HCT116 (cell line): ENCODE measurements at regions not wholly inside any gene's neighbourhood (a gene's known extent, or its start where the extent isn't known, plus 50 kb on each side); places are given as distances from the start of the nearest gene placed in this dataset.

ENCODE experiments used
- ATAC-seq: fragments of 200-7000 bp; cut with Tn5 transposase; 2 replicates; pipeline ENCODE4 v1.9.1; 2020; ENCODE audit warnings: mild to moderate bottlenecking, moderate library complexity
- BruUV-seq: library from RNA; stranded (reverse); fragments of 400-500 nt; replicated peaks from 2 replicates; lab custom pipeline; 2021; lab: Mats Ljungman, UMichigan
- CTCF ChIA-PET: fragments of 300-600 bp; sonication (Branson Sonifier 250); formaldehyde crosslinking; loops from one replicate; lab custom pipeline; 2021; ENCODE audit warnings: antibody characterized with exemption; lab: Charles Lee
- POLR2A ChIA-PET: fragments of 300-600, 350-600 bp; sonication (Branson Sonifier 250); formaldehyde crosslinking; loops from one replicate; lab custom pipeline; 2021; ENCODE audit warnings: antibody characterized with exemption; lab: Charles Lee
- RAD21 ChIA-PET, 2 experiments: fragments of 300-600 bp; sonication (Branson Sonifier 250); formaldehyde crosslinking; loops; one replicate each; lab custom pipeline; 2023; ENCODE audit warnings: low total read pairs in 2 of 2; ENCODE audit not compliant: uncharacterized antibody in 2 of 2, unreplicated experiment in 2 of 2, low non-redundant PET in 1 of 2; lab: Charles Lee
- DNase-seq: peaks from one replicate; pipeline ENCODE4 v3.0.0-alpha.2; 2010; ENCODE audit warnings: low read depth, low spot score
- H2AFZ ChIP-seq: fragments of 200-600 bp; shearing (Covaris generic), sonication (generic); 2 replicates; pipeline ENCODE4 v1.6.1; 2017; ENCODE audit warnings: low read depth, mixed run types, mixed read lengths, antibody characterized with exemption, low read length; ENCODE audit not compliant: poor library complexity, severe bottlenecking
- H3K27ac ChIP-seq: 2 replicates; pipeline ENCODE4 v1.5.1; 2012; ENCODE audit warnings: low read depth, low read length
- H3K27me3 ChIP-seq: fragments of 200-600 bp; sonication (generic); 2 replicates; pipeline ENCODE4 v1.6.1; 2016; ENCODE audit warnings: mixed run types, low read length, mixed read lengths; ENCODE audit not compliant: insufficient read depth
- H3K36me3 ChIP-seq, 2 experiments: fragments of 200-500 bp in 1 of 2; fragments of 200-600 bp in 1 of 2; sonication (Bioruptor generic) in 1 of 2; sonication (generic) in 1 of 2; 2 replicates each; pipeline versions ENCODE4 v1.5.1 to v1.6.1; 2014 to 2016; ENCODE audit warnings: low read length in 2 of 2, inconsistent platforms in 1 of 2, mixed read lengths in 1 of 2, mixed run types in 1 of 2; ENCODE audit not compliant: insufficient read depth in 2 of 2, control insufficient read depth in 1 of 2
- H3K4me1 ChIP-seq, 2 experiments: fragments of 200-600 bp in 1 of 2; sonication (generic) in 1 of 2; 2 replicates each; pipeline versions ENCODE4 v1.5.1 to v1.6.1; 2012 to 2017; ENCODE audit warnings: low read length in 2 of 2, inconsistent platforms in 1 of 2, mild to moderate bottlenecking in 1 of 2, mixed read lengths in 1 of 2, mixed run types in 1 of 2, moderate library complexity in 1 of 2; ENCODE audit not compliant: insufficient read depth in 2 of 2, control insufficient read depth in 1 of 2
- H3K4me2 ChIP-seq: fragments of 200-600 bp; sonication (generic); 2 replicates; pipeline ENCODE4 v1.6.1; 2017; ENCODE audit warnings: mixed run types, low read length, mixed read lengths
- H3K4me3 ChIP-seq, 2 experiments: fragments of 200-600 bp in 1 of 2; sonication (generic) in 1 of 2; replicated peaks in 1 of 2; 2 replicates each; pipeline ENCODE4 v1.5.1; 2011 to 2016; ENCODE audit warnings: low read length in 2 of 2, control low read depth in 1 of 2, low read depth in 1 of 2, mild to moderate bottlenecking in 1 of 2, mixed read lengths in 1 of 2, mixed run types in 1 of 2
- H3K79me2 ChIP-seq: fragments of 200-600 bp; sonication (generic); 2 replicates; pipeline ENCODE4 v1.6.1; 2017; ENCODE audit warnings: mild to moderate bottlenecking, mixed run types, low read length, moderate library complexity, mixed read lengths; ENCODE audit not compliant: insufficient read depth
- H3K9ac ChIP-seq: fragments of 200-600 bp; sonication (generic); 2 replicates; pipeline ENCODE4 v1.6.1; 2016; ENCODE audit warnings: low read length, mixed read lengths
- H3K9me2 ChIP-seq: fragments of 200-600 bp; sonication (generic), shearing (Covaris generic); 2 replicates; pipeline ENCODE4 v1.6.1; 2017; ENCODE audit warnings: mixed run types, mild to moderate bottlenecking, moderate library complexity; ENCODE audit not compliant: insufficient read depth
- H3K9me3 ChIP-seq, 2 experiments: fragments of 200-500 bp in 1 of 2; fragments of 200-600 bp in 1 of 2; sonication (Bioruptor generic) in 1 of 2; sonication (generic) in 1 of 2; 2 replicates each; pipeline ENCODE4 v1.6.1; 2014 to 2017; ENCODE audit warnings: low read length in 2 of 2, mixed read lengths in 2 of 2, inconsistent platforms in 1 of 2, low read depth in 1 of 2, mild to moderate bottlenecking in 1 of 2, mixed run types in 1 of 2, moderate library complexity in 1 of 2; ENCODE audit not compliant: control insufficient read depth in 1 of 2, insufficient read depth in 1 of 2
- H4K20me1 ChIP-seq: fragments of 200-600 bp; sonication (generic), shearing (Covaris generic); 2 replicates; pipeline ENCODE4 v1.6.1; 2017; ENCODE audit warnings: mixed run types, mild to moderate bottlenecking, moderate library complexity; ENCODE audit not compliant: insufficient read depth
- CBX3 ChIP-seq: IDR thresholded peaks from 2 replicates; pipeline ENCODE4 v1.6.1; 2012; ENCODE audit warnings: low read depth
- EGR1 ChIP-seq: IDR thresholded peaks from 2 replicates; pipeline ENCODE4 v1.6.1; 2012; ENCODE audit warnings: low read depth
- EZH2 ChIP-seq: fragments of 200-600 bp; sonication (generic); IDR thresholded peaks from 2 replicates; pipeline ENCODE4 v1.6.1; 2017; ENCODE audit warnings: antibody characterized with exemption, mixed run types
- EZH2phosphoT487 ChIP-seq: fragments of 200-600 bp; IDR thresholded peaks from 2 replicates; pipeline ENCODE4 v1.6.1; 2018; ENCODE audit warnings: antibody characterized with exemption, borderline replicate concordance
- FOSL1 ChIP-seq: IDR thresholded peaks from 2 replicates; pipeline ENCODE4 v1.6.1; 2012; ENCODE audit warnings: low read depth
- JUND ChIP-seq: IDR thresholded peaks from 2 replicates; pipeline ENCODE4 v1.6.1; 2012
- POLR2A ChIP-seq: IDR thresholded peaks from 2 replicates; pipeline ENCODE4 v1.7.0; 2011; ENCODE audit warnings: borderline replicate concordance; ENCODE audit not compliant: insufficient read depth, insufficient read length; ENCODE audit errors: extremely low read depth
- POLR2AphosphoS5 ChIP-seq: IDR thresholded peaks from 2 replicates; pipeline ENCODE4 v1.6.1; 2011; ENCODE audit warnings: mild to moderate bottlenecking, low read depth, low read length, moderate library complexity
- RAD21 ChIP-seq: IDR thresholded peaks from 2 replicates; pipeline ENCODE4 v1.6.1; 2012; ENCODE audit warnings: low read depth, mild to moderate bottlenecking
- REST ChIP-seq: IDR thresholded peaks from 2 replicates; pipeline ENCODE4 v1.6.1; 2012; ENCODE audit warnings: low read depth
- SIN3A ChIP-seq: IDR thresholded peaks from 2 replicates; pipeline ENCODE4 v1.6.1; 2012; ENCODE audit warnings: low read depth
- SP1 ChIP-seq: IDR thresholded peaks from 2 replicates; pipeline ENCODE4 v1.6.1; 2012; ENCODE audit warnings: low read depth
- SRF ChIP-seq: IDR thresholded peaks from 2 replicates; pipeline ENCODE4 v1.6.1; 2012; ENCODE audit warnings: low read depth
- TCF7L2 ChIP-seq: IDR thresholded peaks from 2 replicates; pipeline ENCODE4 v1.7.0; 2011; ENCODE audit warnings: borderline replicate concordance, inconsistent platforms; ENCODE audit not compliant: insufficient read depth, insufficient read length; ENCODE audit errors: extremely low read depth
- YY1 ChIP-seq: IDR thresholded peaks from 2 replicates; pipeline ENCODE4 v1.6.1; 2011; ENCODE audit warnings: low read length, low read depth, moderate library complexity, mild to moderate bottlenecking; ENCODE audit not compliant: insufficient replicate concordance; ENCODE audit errors: extremely low read depth
- ZBTB33 ChIP-seq: IDR thresholded peaks from 2 replicates; pipeline ENCODE4 v1.6.1; 2011; ENCODE audit warnings: mild to moderate bottlenecking, low read length, moderate library complexity; ENCODE audit not compliant: insufficient replicate concordance; ENCODE audit errors: extremely low read depth
- ZNF274 ChIP-seq: fragments of 200-500 bp; sonication (Bioruptor generic); IDR thresholded peaks from 2 replicates; pipeline ENCODE4 v1.6.1; 2014; ENCODE audit warnings: mild to moderate bottlenecking, low read depth, low read length, inconsistent platforms
- intact Hi-C: fragments of 100-400 bp; cut with micrococcal nuclease; formaldehyde crosslinking; loops from 2 replicates; pipeline ENCODE4 v1.10.0; 2022

GRCh38 chr10:112873541-112873940 is 76.5 kb upstream of the TCF7L2 start:
- no peak for TF ChIP-seq SP1
- TF ChIP-seq YY1, result no peak
- no peak for TF ChIP-seq JUND
- TF ChIP-seq CBX3, result no peak
- TF ChIP-seq EZH2phosphoT487, result no peak
- TF ChIP-seq POLR2A, result no peak
- no peak for TF ChIP-seq ZBTB33
- TF ChIP-seq REST, result no peak
- no peak for TF ChIP-seq FOSL1
- TF ChIP-seq POLR2AphosphoS5, result no peak
- no peak for TF ChIP-seq SIN3A
- TF ChIP-seq ZNF274, result no peak
- no peak for TF ChIP-seq TCF7L2
- no peak for TF ChIP-seq RAD21
- TF ChIP-seq EZH2, result no peak
- no peak for TF ChIP-seq SRF
- TF ChIP-seq EGR1, result no peak
- Histone ChIP-seq H3K9ac (no peak overlapping the region), H3K4me1 (peaks cover 6 to 23% of the 10 kb centered on the region in 2 experiments), H3K9me2 (no peaks in the 10 kb centered on the region), H3K27me3 (no peaks in the 10 kb centered on the region), H3K27ac (no peak overlapping the region), H3K9me3 (peaks cover 8 to 10% of the 10 kb centered on the region in 2 experiments; a peak in 2 of 4 replicates), H3K4me2 (no peak overlapping the region), H3K36me3 (0 out of 4 replicates have a peak, but pooled peaks cover 0 to 4% of the 10 kb centered on the region in 2 experiments), H2AFZ (no peak overlapping the region), H3K79me2 (no peaks in the 10 kb centered on the region), H4K20me1 (no peaks in the 10 kb centered on the region), H3K4me3 (no peak overlapping the region)
- DNase-seq (no peak), ATAC-seq (no peak)
- RAD21 ChIA-PET, result no interaction called here
- no TSS peak for BruUV-seq
- CTCF ChIA-PET, result no interaction called here
- intact Hi-C loops, result no loop called here
- POLR2A ChIA-PET, result no interaction called here
